DMS153 treated with DMSO at 0.1 percent for 48 hours (cell line): ENCODE measurements at regions not wholly inside any gene's neighbourhood (a gene's known extent, or its start where the extent isn't known, plus 50 kb on each side); places are given as distances from the start of the nearest gene placed in this dataset.
"Not testable (repeated sequence)": the region's sequence is repeated elsewhere in the genome, so short reads cannot be mapped to it uniquely, and the experiment has no call there.

Source experiments
- DNase-seq: peaks from one replicate; lab custom pipeline; 2025; ENCODE audit not compliant: unreplicated experiment; lab: John Stamatoyannopoulos, UW

GRCh38 chr11:116066777-116067176, 562.6 kb upstream of the CADM1 start:
- DNase-seq, result no peak

GRCh38 chr11:116065986-116066385, 561.8 kb upstream of the CADM1 start:
- no peak for DNase-seq

GRCh38 chr11:116065191-116065895, 561.1 kb upstream of the CADM1 start:
- no peak for DNase-seq

GRCh38 chr11:116062490-116063171, 558.4 kb upstream of the CADM1 start:
- DNase-seq, result peak; percentile 87

GRCh38 chr11:116062129-116062489, 557.9 kb upstream of the CADM1 start:
- DNase-seq, result no peak

- no peak for DNase-seq
Measured at GRCh38 chr11:116061322-116061721, 557.1 kb upstream of the CADM1 start.

GRCh38 chr11:116059919-116060318, 555.7 kb upstream of the CADM1 start:
- DNase-seq, result no peak

- no peak for DNase-seq
Measured at GRCh38 chr11:116057000-116057399, 552.8 kb upstream of the CADM1 start.

- no peak for DNase-seq
Measured at GRCh38 chr11:116055064-116055463, 550.8 kb upstream of the CADM1 start.

- DNase-seq, result peak; percentile 58
Measured at GRCh38 chr11:116053548-116053919, 549.3 kb upstream of the CADM1 start.

- no peak for DNase-seq
Measured at GRCh38 chr11:116052603-116053547, 548.7 kb upstream of the CADM1 start.

- DNase-seq, result no peak
Measured at GRCh38 chr11:116051494-116051893, 547.3 kb upstream of the CADM1 start.

GRCh38 chr11:116049383-116049782, 545.2 kb upstream of the CADM1 start:
- no peak for DNase-seq

GRCh38 chr11:116046127-116046526, 541.9 kb upstream of the CADM1 start:
- DNase-seq, result no peak

- DNase-seq, result no peak
Measured at GRCh38 chr11:116044941-116045340, 540.7 kb upstream of the CADM1 start.

GRCh38 chr11:116044520-116044919, 540.3 kb upstream of the CADM1 start:
- DNase-seq, result no peak

GRCh38 chr11:116043857-116044256, 539.6 kb upstream of the CADM1 start:
- no peak for DNase-seq

GRCh38 chr11:116043059-116043458, 538.8 kb upstream of the CADM1 start:
- DNase-seq, result not testable (repeated sequence)

GRCh38 chr11:116042146-116042545, 537.9 kb upstream of the CADM1 start:
- DNase-seq, result no peak

- no peak for DNase-seq
Measured at GRCh38 chr11:116037861-116038260, 533.6 kb upstream of the CADM1 start.

- peak; percentile 82 for DNase-seq
Measured at GRCh38 chr11:116035977-116036376, 531.8 kb upstream of the CADM1 start.
